CD14-positive monocyte (primary cell): ENCODE measurements at regions not wholly inside any gene's neighbourhood (a gene's known extent, or its start where the extent isn't known, plus 50 kb on each side); places are given as distances from the start of the nearest gene placed in this dataset.

Source experiments
- DNase-seq, 3 donors: peaks; one replicate each; pipeline ENCODE4 v3.0.0-alpha.2; 2011 to 2022
- H2AFZ ChIP-seq: 2 replicates; pipeline ENCODE4 v1.6.0; 2012; ENCODE audit warnings: mild to moderate bottlenecking, low read depth, low read length, inconsistent platforms; ENCODE audit not compliant: insufficient read depth, poor library complexity, severe bottlenecking
- H3K27ac ChIP-seq, 2 donors: 1 replicate in 1 of 2; 2 replicates in 1 of 2; pipeline ENCODE4 v1.5.1; 2012 to 2013; ENCODE audit warnings: low read length in 2 of 2, control low read depth in 1 of 2, inconsistent platforms in 1 of 2, low read depth in 1 of 2, mild to moderate bottlenecking in 1 of 2
- H3K27me3 ChIP-seq, 2 donors: one replicate each; pipeline versions ENCODE4 v1.6.0 to v1.6.1; 2011 to 2013; ENCODE audit warnings: low read length in 2 of 2; ENCODE audit not compliant: control insufficient read depth in 2 of 2, insufficient read depth in 2 of 2
- H3K36me3 ChIP-seq, 2 donors: replicated peaks in 1 of 2; 1 replicate in 1 of 2; 2 replicates in 1 of 2; pipeline versions ENCODE4 v1.5.1 to v1.6.1; 2012 to 2013; ENCODE audit warnings: low read length in 2 of 2, control low read depth in 1 of 2, inconsistent platforms in 1 of 2, mild to moderate bottlenecking in 1 of 2; ENCODE audit not compliant: insufficient read depth in 2 of 2, control insufficient read depth in 1 of 2
- H3K4me1 ChIP-seq, 2 donors: 1 replicate in 1 of 2; 2 replicates in 1 of 2; pipeline versions ENCODE4 v1.5.1 to v1.6.1; 2012 to 2013; ENCODE audit warnings: low read length in 2 of 2, control low read depth in 1 of 2, inconsistent platforms in 1 of 2, mild to moderate bottlenecking in 1 of 2, moderate library complexity in 1 of 2; ENCODE audit not compliant: insufficient read depth in 2 of 2, control insufficient read depth in 1 of 2
- H3K4me2 ChIP-seq: replicated peaks from 2 replicates; pipeline ENCODE3; 2012; ENCODE audit warnings: low read length, moderate library complexity, mild to moderate bottlenecking; ENCODE audit not compliant: poor library complexity, severe bottlenecking; ENCODE audit errors: extremely low read depth
- H3K4me3 ChIP-seq, 3 experiments: fragments of 200-600 bp in 1 of 3; sonication (generic) in 1 of 3; replicated peaks in 1 of 3; 1 replicate in 2 of 3; 2 replicates in 1 of 3; pipeline ENCODE4 v1.5.1; 2011 to 2013; ENCODE audit warnings: low read length in 3 of 3, mild to moderate bottlenecking in 3 of 3, control low read depth in 2 of 3, low read depth in 2 of 3, inconsistent platforms in 1 of 3, moderate library complexity in 1 of 3
- H3K79me2 ChIP-seq: 2 replicates; pipeline ENCODE4 v1.6.0; 2012; ENCODE audit warnings: mild to moderate bottlenecking, control low read depth, inconsistent platforms, low read length, moderate library complexity; ENCODE audit not compliant: insufficient read depth
- H3K9ac ChIP-seq: 2 replicates; pipeline ENCODE4 v1.6.0; 2017; ENCODE audit warnings: low read length, mild to moderate bottlenecking; ENCODE audit not compliant: insufficient read depth, poor library complexity, severe bottlenecking
- H3K9me3 ChIP-seq, 2 donors: replicated peaks in 1 of 2; 1 replicate in 1 of 2; 2 replicates in 1 of 2; pipeline versions ENCODE4 v1.5.1 to v1.6.1; 2012 to 2013; ENCODE audit warnings: low read length in 2 of 2, control low read depth in 1 of 2; ENCODE audit not compliant: control insufficient read depth in 1 of 2, insufficient read depth in 1 of 2
- H4K20me1 ChIP-seq: 2 replicates; pipeline ENCODE4 v1.6.0; 2012; ENCODE audit warnings: mild to moderate bottlenecking, low read length, control low read depth, moderate library complexity; ENCODE audit not compliant: insufficient read depth
- H3K27ac Mint-ChIP-seq, 7 donors: one replicate each; pipeline ENCODE4 v1.8.0; 2020; ENCODE audit warnings: mild to moderate bottlenecking in 7 of 7, mixed read lengths in 7 of 7, moderate library complexity in 6 of 7, inconsistent platforms in 2 of 7
- H3K27me3 Mint-ChIP-seq, 3 donors: one replicate each; pipeline ENCODE4 v1.8.0; 2021 to 2022; ENCODE audit warnings: low read depth in 3 of 3, mild to moderate bottlenecking in 3 of 3, mixed read lengths in 3 of 3, moderate library complexity in 3 of 3, inconsistent platforms in 1 of 3
- H3K36me3 Mint-ChIP-seq, 2 donors: one replicate each; pipeline ENCODE4 v1.8.0; 2020; ENCODE audit warnings: mixed read lengths in 2 of 2, inconsistent platforms in 1 of 2, mild to moderate bottlenecking in 1 of 2
- H3K4me1 Mint-ChIP-seq: one replicate; pipeline ENCODE4 v1.8.0; 2020; ENCODE audit warnings: mild to moderate bottlenecking, mixed read lengths
- H3K4me3 Mint-ChIP-seq, 2 donors: one replicate each; pipeline ENCODE4 v1.8.0; 2020; ENCODE audit warnings: mild to moderate bottlenecking in 2 of 2, mixed read lengths in 2 of 2, moderate library complexity in 1 of 2
- H3K9me3 Mint-ChIP-seq, 7 donors: one replicate each; pipeline ENCODE4 v1.8.0; 2020 to 2022; ENCODE audit warnings: mixed read lengths in 7 of 7, mild to moderate bottlenecking in 6 of 7, moderate library complexity in 6 of 7, inconsistent platforms in 2 of 7
- CTCF ChIP-seq: fragments of 200-600 bp; IDR thresholded peaks from one replicate; pipeline ENCODE4 v1.8.0; 2022; ENCODE audit warnings: antibody characterized with exemption, mild to moderate bottlenecking
- WGBS: methylation state at CpG from one replicate; pipeline ENCODE4 v1.1.5; 2013; ENCODE audit warnings: missing lambda C conversion rate; ENCODE audit not compliant: insufficient coverage; 5-methylcytosine and 5-hydroxymethylcytosine counted together
- intact Hi-C, 2 donors: fragments of 100-400 bp; cut with micrococcal nuclease; formaldehyde crosslinking; loops; one replicate each; pipeline versions ENCODE4 v1.15.0 to v1.15.1; 2023

- Mint-ChIP-seq H3K4me3 (no peak overlapping the region), H3K4me1 (peaks cover 5% of the 10 kb centered on the region), H3K27ac (peak overlapping the region in 1 of 7 donors; percentile 5), H3K36me3 (no peaks in the 10 kb centered on the region), H3K27me3 (peaks cover 4 to 11% (median 10%) of the 10 kb centered on the region in 3 donors), H3K9me3 (peaks cover 0 to 3% (median 2%) of the 10 kb centered on the region in 7 donors)
- no peak overlapping the region for H3K27ac ChIP-seq
- peak overlapping the region; percentile 11 for H2AFZ ChIP-seq
- H3K4me1 ChIP-seq: no peaks in the 10 kb centered on the region
- no peak overlapping the region for H3K9ac ChIP-seq
- H4K20me1 ChIP-seq: no peaks in the 10 kb centered on the region
- H3K4me3 ChIP-seq: no peak overlapping the region
- 46% methylated on average over 6 of the region's 10 CpGs for WGBS
- no peak for DNase-seq
- intact Hi-C loops: no loop called here
- no peak for TF ChIP-seq CTCF
- no peaks in the 10 kb centered on the region for H3K27me3 ChIP-seq
- H3K9me3 ChIP-seq: no peaks in the 10 kb centered on the region
- H3K36me3 ChIP-seq: no peaks in the 10 kb centered on the region
- H3K4me2 ChIP-seq: no peak overlapping the region
- H3K79me2 ChIP-seq: no peaks in the 10 kb centered on the region
Observed at GRCh38 chr21:41564871-41565274, 56.9 kb upstream of the TMPRSS2 start.

DNA sequence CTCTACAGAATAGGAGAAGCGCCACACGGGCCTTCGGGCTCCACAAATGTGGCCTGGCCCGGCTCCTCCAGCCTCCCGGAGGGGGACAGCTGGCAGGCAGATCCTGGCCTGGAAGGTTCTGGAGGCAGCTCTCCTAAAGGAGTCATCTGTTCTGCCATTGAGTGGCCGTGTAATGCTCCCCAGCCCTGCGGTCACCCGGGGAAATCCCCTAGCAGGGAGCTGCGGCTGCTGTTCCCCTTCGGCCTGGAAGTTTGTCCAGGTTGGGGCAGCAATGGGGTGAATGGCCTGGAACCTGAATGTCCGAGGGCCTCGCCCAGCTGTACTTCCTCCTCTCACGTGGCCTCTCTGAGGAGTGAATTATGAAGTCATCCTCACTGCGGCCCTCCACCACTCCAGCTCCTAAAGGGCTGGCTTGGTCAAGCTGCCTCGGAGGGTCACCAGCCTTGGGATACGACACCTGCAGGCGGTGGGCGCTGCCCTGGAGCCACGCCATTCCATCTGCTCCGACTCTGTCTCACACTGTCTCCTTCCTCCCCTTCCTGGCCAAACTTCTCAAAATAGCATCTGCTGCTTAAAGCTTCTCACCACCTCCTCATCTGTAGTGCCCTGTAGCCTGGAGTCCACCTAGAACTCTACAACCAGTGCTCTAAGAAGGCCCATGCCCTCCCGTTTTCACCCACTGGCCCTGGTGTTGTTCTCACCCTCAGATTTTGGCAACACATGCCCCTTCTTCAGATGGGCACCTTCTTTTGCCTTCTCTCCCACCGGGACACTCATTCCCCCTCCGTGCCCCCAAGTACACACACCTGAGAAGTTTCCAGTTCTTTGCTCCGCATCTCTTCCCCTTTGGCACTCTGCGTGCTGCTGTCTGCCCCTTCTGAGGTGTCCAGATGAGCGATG, 54.4 kb upstream of the TMPRSS2 start:
- H3K27ac ChIP-seq: no peak overlapping the region
- Mint-ChIP-seq H3K27ac (no peak overlapping the region), H3K9me3 (peaks cover 0 to 3% (median 2%) of the 10 kb centered on the region in 7 donors), H3K4me1 (peaks cover 5% of the 10 kb centered on the region), H3K36me3 (no peaks in the 10 kb centered on the region), H3K27me3 (peaks cover 6 to 12% (median 11%) of the 10 kb centered on the region in 3 donors), H3K4me3 (no peak overlapping the region)
- TF ChIP-seq CTCF: no peak
- H3K27me3 ChIP-seq: no peaks in the 10 kb centered on the region
- no peak overlapping the region for H2AFZ ChIP-seq
- 88% methylated on average over 21 of the region's 26 CpGs for WGBS
- no peak overlapping the region for H3K4me2 ChIP-seq
- no peaks in the 10 kb centered on the region for H3K4me1 ChIP-seq
- no peaks in the 10 kb centered on the region for H3K36me3 ChIP-seq
- DNase-seq: no peak
- no peaks in the 10 kb centered on the region for H3K79me2 ChIP-seq
- no peak overlapping the region for H3K4me3 ChIP-seq
- no peaks in the 10 kb centered on the region for H3K9me3 ChIP-seq
- intact Hi-C loops: no loop called here
- H4K20me1 ChIP-seq: no peaks in the 10 kb centered on the region
- H3K9ac ChIP-seq: no peak overlapping the region
